Body of pancreas (tissue), 4 donors: ENCODE measurements at regions not wholly inside any gene's neighbourhood (a gene's known extent, or its start where the extent isn't known, plus 50 kb on each side); places are given as distances from the start of the nearest gene placed in this dataset.

Experiments
- ATAC-seq: fragments of 150-250 bp; one replicate; pipeline ENCODE4 v1.9.1; 2016
- DNase-seq, 4 donors: peaks; one replicate each; pipeline ENCODE4 v3.0.0-alpha.2; 2019
- H3K27ac ChIP-seq, 4 donors: fragments of 200-600 bp; sonication (generic); 1 replicate in 3 of 4; 2 replicates in 1 of 4; pipeline versions ENCODE4 v1.5.1 to v1.6.1; 2016 to 2019; ENCODE audit warnings: mild to moderate bottlenecking in 1 of 4, mixed read lengths in 1 of 4, moderate library complexity in 1 of 4
- H3K27me3 ChIP-seq, 2 donors: fragments of 200-600 bp; sonication (generic); one replicate each; pipeline ENCODE4 v1.6.0; 2016; ENCODE audit warnings: mild to moderate bottlenecking in 1 of 2
- H3K36me3 ChIP-seq, 2 donors: fragments of 200-600 bp; sonication (generic); replicated peaks in 1 of 2; 2 replicates each; pipeline ENCODE4 v1.5.1; 2016; ENCODE audit warnings: low read depth in 2 of 2; ENCODE audit not compliant: insufficient read depth in 1 of 2
- H3K4me1 ChIP-seq: fragments of 200-600 bp; sonication (generic); one replicate; pipeline ENCODE4 v1.6.0; 2016
- H3K4me3 ChIP-seq, 2 donors: fragments of 200-600 bp; sonication (generic); 1 replicate in 1 of 2; 2 replicates in 1 of 2; pipeline ENCODE4 v1.5.1; 2016 to 2019
- H3K9me3 ChIP-seq, 3 donors: fragments of 200-600 bp; sonication (generic); 1 replicate in 2 of 3; 2 replicates in 1 of 3; pipeline ENCODE4 v1.5.1; 2016
- POLR2A ChIP-seq, 3 donors: fragments of 450-650 bp; IDR thresholded peaks; one replicate each; pipeline ENCODE4 v1.6.1; 2016; ENCODE audit warnings: antibody characterized with exemption in 3 of 3, mild to moderate bottlenecking in 2 of 3
- WGBS, 2 donors: methylation state at CpG; one replicate each; pipeline ENCODE4 v1.1.5; 2017; 5-methylcytosine and 5-hydroxymethylcytosine counted together
- intact Hi-C: fragments of 100-400 bp; cut with DNase I; formaldehyde crosslinking; loops from one replicate; pipeline ENCODE4 v1.15.1; 2023
- TF ChIP-seq, protein P1 (sequence below), 7 experiments: fragments of 450-650 bp in 4 of 7; fragments of 200-600 bp in 3 of 7; sonication (generic) in 3 of 7; IDR thresholded peaks; one replicate each; pipeline ENCODE4 v1.5.1; 2016 to 2019; ENCODE audit warnings: antibody characterized with exemption in 7 of 7

DNA sequence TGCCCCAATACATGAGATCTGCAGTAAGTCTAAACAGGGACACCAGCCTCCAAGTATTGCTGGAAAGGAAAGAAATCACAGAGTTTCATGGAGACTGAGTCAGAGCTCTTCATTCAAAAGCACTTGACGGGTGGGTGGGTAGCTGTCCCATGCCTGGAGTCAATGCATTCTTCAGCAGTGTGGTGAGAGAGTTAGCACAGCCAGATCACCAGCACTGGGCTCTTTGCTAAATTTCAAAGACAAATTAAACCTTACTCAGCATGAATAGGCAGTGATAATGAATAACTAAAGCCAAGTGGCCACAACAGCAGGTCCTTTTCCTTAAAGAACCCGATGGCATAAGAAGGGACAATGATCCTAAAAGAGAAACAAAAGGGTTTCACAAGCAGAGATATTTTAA lies 192.4 kb downstream of the ACTL7B start:
- Histone ChIP-seq H3K27ac (no peak overlapping the region), H3K27me3 (no peaks in the 10 kb centered on the region), H3K9me3 (peaks cover 0 to 15% (median 0%) of the 10 kb centered on the region in 3 donors), H3K4me1 (no peaks in the 10 kb centered on the region), H3K4me3 (no peak overlapping the region), H3K36me3 (no peaks in the 10 kb centered on the region)
- DNase-seq, result no peak
- TF ChIP-seq POLR2A (IDR thresholded peaks at IDR 0.05), result no peak
- TF ChIP-seq, protein P1, sequence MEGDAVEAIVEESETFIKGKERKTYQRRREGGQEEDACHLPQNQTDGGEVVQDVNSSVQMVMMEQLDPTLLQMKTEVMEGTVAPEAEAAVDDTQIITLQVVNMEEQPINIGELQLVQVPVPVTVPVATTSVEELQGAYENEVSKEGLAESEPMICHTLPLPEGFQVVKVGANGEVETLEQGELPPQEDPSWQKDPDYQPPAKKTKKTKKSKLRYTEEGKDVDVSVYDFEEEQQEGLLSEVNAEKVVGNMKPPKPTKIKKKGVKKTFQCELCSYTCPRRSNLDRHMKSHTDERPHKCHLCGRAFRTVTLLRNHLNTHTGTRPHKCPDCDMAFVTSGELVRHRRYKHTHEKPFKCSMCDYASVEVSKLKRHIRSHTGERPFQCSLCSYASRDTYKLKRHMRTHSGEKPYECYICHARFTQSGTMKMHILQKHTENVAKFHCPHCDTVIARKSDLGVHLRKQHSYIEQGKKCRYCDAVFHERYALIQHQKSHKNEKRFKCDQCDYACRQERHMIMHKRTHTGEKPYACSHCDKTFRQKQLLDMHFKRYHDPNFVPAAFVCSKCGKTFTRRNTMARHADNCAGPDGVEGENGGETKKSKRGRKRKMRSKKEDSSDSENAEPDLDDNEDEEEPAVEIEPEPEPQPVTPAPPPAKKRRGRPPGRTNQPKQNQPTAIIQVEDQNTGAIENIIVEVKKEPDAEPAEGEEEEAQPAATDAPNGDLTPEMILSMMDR (IDR thresholded peaks at IDR 0.05), result no peak
- intact Hi-C loops, result no loop called here
- WGBS, 2 donors, result 29 to 59% methylated on average over 2 of the region's 2 CpGs
- ATAC-seq, result no peak

DNA sequence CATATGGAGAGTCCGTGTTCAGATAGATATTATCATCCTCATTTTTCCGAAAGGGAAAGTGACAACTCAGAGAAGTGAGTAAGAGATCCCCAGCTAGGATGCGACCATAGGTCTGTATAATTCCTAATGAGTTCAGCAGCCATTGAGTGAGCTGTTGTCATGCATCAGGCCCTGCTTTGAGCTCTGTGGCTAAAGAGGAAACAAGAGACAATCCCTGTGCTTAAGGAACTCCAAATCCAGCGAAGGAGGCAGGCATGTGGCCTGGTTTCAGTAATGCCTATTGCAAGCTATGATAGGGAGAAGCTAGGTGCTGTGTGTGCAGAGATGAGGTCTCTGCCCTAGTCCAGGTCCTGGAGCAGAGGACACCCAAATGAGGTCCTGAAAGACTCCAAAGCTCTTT lies 192.8 kb downstream of the ACTL7B start:
- intact Hi-C loops, result no loop called here
- no peak for TF ChIP-seq POLR2A (IDR thresholded peaks at IDR 0.05)
- TF ChIP-seq, protein P1 (IDR thresholded peaks at IDR 0.05), result no peak
- Histone ChIP-seq H3K27ac (no peak overlapping the region), H3K9me3 (peaks cover 0 to 15% (median 0%) of the 10 kb centered on the region in 3 donors), H3K36me3 (no peaks in the 10 kb centered on the region), H3K4me3 (no peak overlapping the region), H3K27me3 (no peaks in the 10 kb centered on the region), H3K4me1 (no peaks in the 10 kb centered on the region)
- 70 to 81% methylated on average over 4 of the region's 4 CpGs for WGBS, 2 donors
- ATAC-seq, result no peak
- DNase-seq, result no peak

DNA sequence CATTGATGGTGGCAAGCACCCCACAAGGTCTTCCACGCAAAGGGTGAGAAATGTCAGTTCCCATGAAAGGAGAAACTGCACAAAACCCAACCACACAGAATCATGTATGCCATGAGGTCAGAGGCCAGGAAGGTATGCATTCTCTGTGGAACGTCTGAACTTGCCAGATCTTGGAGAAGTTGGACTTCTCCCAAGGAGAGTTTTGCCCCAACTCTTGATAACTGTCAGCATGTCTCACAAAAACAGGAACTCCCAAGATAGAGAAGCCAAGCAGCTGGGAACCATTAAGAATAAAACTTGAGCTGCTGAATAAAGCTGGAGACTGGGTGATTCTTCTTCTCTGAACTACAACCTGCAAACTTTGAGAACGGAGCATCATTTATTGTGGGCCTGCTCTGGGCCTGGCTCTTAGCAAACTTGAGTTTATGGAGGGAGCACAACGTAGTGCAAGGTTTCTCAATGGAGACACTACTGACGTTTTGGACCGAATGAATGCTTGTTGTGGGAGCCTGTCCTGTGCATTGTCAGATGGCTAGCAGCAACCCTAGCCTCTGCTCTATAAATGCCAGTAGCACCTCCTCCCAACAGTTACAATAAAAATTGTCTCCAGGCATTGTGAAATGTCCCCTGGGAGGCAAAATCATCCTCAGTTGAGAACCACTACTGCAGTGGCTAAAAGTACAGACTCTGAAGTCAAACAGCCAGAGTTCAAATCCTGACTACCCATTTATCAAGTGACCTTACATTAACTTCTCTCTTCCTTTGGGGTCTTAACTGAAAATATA lies 193.5 kb downstream of the ACTL7B start:
- Histone ChIP-seq H3K27me3 (no peaks in the 10 kb centered on the region), H3K4me1 (no peaks in the 10 kb centered on the region), H3K9me3 (peaks cover 0 to 15% (median 0%) of the 10 kb centered on the region in 3 donors), H3K36me3 (no peaks in the 10 kb centered on the region), H3K4me3 (no peak overlapping the region), H3K27ac (no peak overlapping the region)
- intact Hi-C loops, result no loop called here
- WGBS, 2 donors, result 59 to 64% methylated on average over 6 of the region's 6 CpGs
- DNase-seq (no peak), ATAC-seq (no peak)
- no peak for TF ChIP-seq POLR2A (IDR thresholded peaks at IDR 0.05)
- TF ChIP-seq, protein P1 (IDR thresholded peaks at IDR 0.05), result no peak

DNA sequence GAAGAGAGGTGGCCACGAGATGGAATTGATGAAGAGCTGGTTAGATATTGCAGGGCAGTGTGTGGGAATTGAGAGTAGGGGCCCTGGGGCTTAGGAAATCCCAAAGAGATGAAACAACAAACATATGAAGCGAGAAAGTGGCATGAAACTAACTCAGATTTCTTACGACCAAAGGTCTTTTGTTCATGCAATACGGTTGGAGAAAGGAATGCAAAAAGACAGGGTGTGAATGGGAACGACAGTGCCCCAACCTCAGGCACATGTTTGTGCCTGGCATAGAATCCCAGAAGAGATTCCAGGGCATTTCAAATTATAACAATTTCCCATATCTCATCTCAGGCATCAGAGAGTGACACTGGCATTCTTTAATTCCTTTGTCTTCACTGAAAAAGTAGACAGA lies 199.2 kb downstream of the ACTL7B start:
- DNase-seq (no peak), ATAC-seq (no peak)
- H3K27ac ChIP-seq, result no peak overlapping the region
- no peaks in the 10 kb centered on the region for H3K4me1 ChIP-seq
- H3K27me3 ChIP-seq, result no peaks in the 10 kb centered on the region
- intact Hi-C loops, result no loop called here
- TF ChIP-seq POLR2A (IDR thresholded peaks at IDR 0.05), result no peak
- TF ChIP-seq, protein P1 (IDR thresholded peaks at IDR 0.05), result no peak
- 57 to 63% methylated on average over 5 of the region's 5 CpGs for WGBS, 2 donors
- H3K36me3 ChIP-seq, result no peaks in the 10 kb centered on the region
- no peak overlapping the region for H3K4me3 ChIP-seq
- peaks cover 0 to 15% (median 0%) of the 10 kb centered on the region in 3 donors for H3K9me3 ChIP-seq

DNA sequence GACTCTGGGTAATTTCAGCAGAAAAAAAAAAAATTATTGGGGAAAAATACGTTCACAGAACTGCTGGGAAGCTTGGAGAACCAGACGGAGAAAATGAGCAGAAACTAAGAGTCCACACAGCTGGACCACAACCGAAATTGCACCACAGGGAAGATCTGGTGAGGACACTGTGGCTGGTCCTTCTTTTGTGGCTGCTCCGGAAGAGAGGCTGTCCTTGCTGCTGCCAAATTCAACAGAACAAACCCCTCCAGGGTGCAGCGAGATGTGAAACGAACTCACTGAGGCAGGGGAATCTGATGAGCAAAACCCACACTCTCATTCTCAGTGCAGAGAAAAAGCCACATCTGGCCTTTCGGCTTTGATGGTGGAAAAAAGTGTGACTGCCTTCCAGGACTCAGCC lies 200.0 kb downstream of the ACTL7B start:
- TF ChIP-seq, protein P1 (IDR thresholded peaks at IDR 0.05), result no peak
- no peak for TF ChIP-seq POLR2A (IDR thresholded peaks at IDR 0.05)
- WGBS, 2 donors, result 52 to 59% methylated on average over 7 of the region's 7 CpGs
- Histone ChIP-seq H3K9me3 (peaks cover 0 to 15% (median 0%) of the 10 kb centered on the region in 3 donors), H3K27ac (no peak overlapping the region), H3K4me1 (no peaks in the 10 kb centered on the region), H3K27me3 (no peaks in the 10 kb centered on the region), H3K4me3 (no peak overlapping the region), H3K36me3 (no peaks in the 10 kb centered on the region)
- no peak for DNase-seq
- intact Hi-C loops, result no loop called here
- ATAC-seq, result no peak
